ENCODE measurements at regions not wholly inside any gene's neighbourhood (a gene's known extent, or its start where the extent isn't known, plus 50 kb on each side); places are given as distances from the start of the nearest gene placed in this dataset.

- Histone ChIP-seq H3K4me3 (ENCODE audit: insufficient read depth, low read depth, low read length) (no peak overlapping the region), H3K27me3 (ENCODE audit: insufficient read depth, low read length) (peaks cover 14% of the 10 kb centered on the region), H3K27ac (ENCODE audit: low read depth, low read length) (no peak overlapping the region), H3K9me3 (ENCODE audit: insufficient read depth, low read depth, low read length) (no peaks in the 10 kb centered on the region), H3K79me2 (ENCODE audit: insufficient read depth, low read length) (no peaks in the 10 kb centered on the region), H3K9ac (ENCODE audit: low read length) (no peak overlapping the region), H3K4me2 (ENCODE audit: low read length) (no peak overlapping the region), H3K36me3 (ENCODE audit: insufficient read depth, low read length) (no peaks in the 10 kb centered on the region), H3K4me1 (ENCODE audit: insufficient read depth, low read length) (no peaks in the 10 kb centered on the region), H2AFZ (ENCODE audit: low read depth, low read length) (no peak overlapping the region), H4K20me1 (ENCODE audit: insufficient read depth, low read length) (no peaks in the 10 kb centered on the region)
- DNase-seq (ENCODE audit: low read depth): no peak
- Mint-ChIP-seq H3K9me3 (ENCODE audit: unreplicated experiment) (no peaks in the 10 kb centered on the region), H3K4me3 (ENCODE audit: unreplicated experiment) (no peak overlapping the region), H3K27me3 (ENCODE audit: low read depth, unreplicated experiment) (peaks cover 61% of the 10 kb centered on the region), H3K36me3 (ENCODE audit: low read depth, unreplicated experiment) (no peaks in the 10 kb centered on the region), H3K27ac (ENCODE audit: unreplicated experiment) (no peak overlapping the region), H3K4me1 (ENCODE audit: low read depth, unreplicated experiment) (no peaks in the 10 kb centered on the region)
- TF ChIP-seq, protein P1, sequence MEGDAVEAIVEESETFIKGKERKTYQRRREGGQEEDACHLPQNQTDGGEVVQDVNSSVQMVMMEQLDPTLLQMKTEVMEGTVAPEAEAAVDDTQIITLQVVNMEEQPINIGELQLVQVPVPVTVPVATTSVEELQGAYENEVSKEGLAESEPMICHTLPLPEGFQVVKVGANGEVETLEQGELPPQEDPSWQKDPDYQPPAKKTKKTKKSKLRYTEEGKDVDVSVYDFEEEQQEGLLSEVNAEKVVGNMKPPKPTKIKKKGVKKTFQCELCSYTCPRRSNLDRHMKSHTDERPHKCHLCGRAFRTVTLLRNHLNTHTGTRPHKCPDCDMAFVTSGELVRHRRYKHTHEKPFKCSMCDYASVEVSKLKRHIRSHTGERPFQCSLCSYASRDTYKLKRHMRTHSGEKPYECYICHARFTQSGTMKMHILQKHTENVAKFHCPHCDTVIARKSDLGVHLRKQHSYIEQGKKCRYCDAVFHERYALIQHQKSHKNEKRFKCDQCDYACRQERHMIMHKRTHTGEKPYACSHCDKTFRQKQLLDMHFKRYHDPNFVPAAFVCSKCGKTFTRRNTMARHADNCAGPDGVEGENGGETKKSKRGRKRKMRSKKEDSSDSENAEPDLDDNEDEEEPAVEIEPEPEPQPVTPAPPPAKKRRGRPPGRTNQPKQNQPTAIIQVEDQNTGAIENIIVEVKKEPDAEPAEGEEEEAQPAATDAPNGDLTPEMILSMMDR (IDR thresholded peaks at IDR 0.05; ENCODE audit: insufficient read depth, low read depth, low read length): no peak
- TF ChIP-seq EZH2 (IDR thresholded peaks at IDR 0.05; ENCODE audit: insufficient read depth, low read length): no peak
- FAIRE-seq: no peak
Observed at GRCh38 chr16:86063760-86064405, 164.9 kb downstream of the IRF8 start.

DNA sequence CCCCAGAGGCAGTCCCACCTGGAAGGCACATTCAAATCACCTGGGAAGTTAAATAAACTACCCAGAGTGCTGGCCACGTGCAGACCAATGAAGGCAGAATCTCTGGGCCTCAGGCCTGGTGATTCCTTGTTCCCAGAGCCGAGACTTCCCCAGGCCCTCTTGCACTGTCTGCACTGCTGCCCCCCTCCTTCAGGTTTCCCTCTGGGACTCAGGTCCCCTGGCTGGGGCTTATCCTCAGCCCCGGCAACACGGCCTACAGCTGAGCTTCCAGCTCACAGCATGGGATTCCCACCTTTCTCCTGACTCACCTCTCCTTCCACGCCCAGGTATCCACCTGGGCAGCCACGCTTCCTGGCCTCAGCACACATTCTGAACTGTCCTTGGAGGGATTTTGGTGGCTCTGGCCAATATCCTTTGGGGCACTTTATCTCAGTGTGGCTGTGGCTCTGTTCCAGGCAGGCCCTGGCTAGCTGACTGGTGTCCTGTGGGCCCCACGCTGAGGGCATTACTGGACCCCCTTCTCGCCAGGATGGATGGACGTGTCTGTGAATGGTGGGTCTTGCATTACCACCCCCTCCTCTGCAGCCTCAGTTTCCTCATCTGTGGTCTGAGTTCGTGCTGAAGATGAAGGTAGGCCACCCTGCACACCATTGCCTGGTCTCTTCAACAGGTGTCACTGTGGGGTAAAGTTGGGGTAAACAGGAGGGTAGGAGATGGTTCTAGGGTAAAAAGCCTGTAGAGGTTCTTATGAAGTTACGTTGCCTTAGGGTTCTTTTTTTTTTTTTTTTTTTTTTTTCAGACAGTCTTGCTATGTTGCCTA lies 165.7 kb downstream of the IRF8 start:
- Histone ChIP-seq H3K4me3 (ENCODE audit: insufficient read depth, low read depth, low read length) (no peak overlapping the region), H4K20me1 (ENCODE audit: insufficient read depth, low read length) (no peaks in the 10 kb centered on the region), H3K79me2 (ENCODE audit: insufficient read depth, low read length) (no peaks in the 10 kb centered on the region), H3K9me3 (ENCODE audit: insufficient read depth, low read depth, low read length) (no peaks in the 10 kb centered on the region), H3K9ac (ENCODE audit: low read length) (no peak overlapping the region), H3K27me3 (ENCODE audit: insufficient read depth, low read length) (peaks cover 8% of the 10 kb centered on the region), H3K4me2 (ENCODE audit: low read length) (no peak overlapping the region), H3K36me3 (ENCODE audit: insufficient read depth, low read length) (no peaks in the 10 kb centered on the region), H2AFZ (ENCODE audit: low read depth, low read length) (no peak overlapping the region), H3K27ac (ENCODE audit: low read depth, low read length) (no peak overlapping the region), H3K4me1 (ENCODE audit: insufficient read depth, low read length) (no peaks in the 10 kb centered on the region)
- H3K36me3 Mint-ChIP-seq (ENCODE audit: low read depth, unreplicated experiment): no peaks in the 10 kb centered on the region
- H3K27ac Mint-ChIP-seq (ENCODE audit: unreplicated experiment): no peak overlapping the region
- no peaks in the 10 kb centered on the region for H3K9me3 Mint-ChIP-seq (ENCODE audit: unreplicated experiment)
- DNase-seq (ENCODE audit: low read depth) (no peak), FAIRE-seq (no peak)
- H3K4me1 Mint-ChIP-seq (ENCODE audit: low read depth, unreplicated experiment): no peaks in the 10 kb centered on the region
- TF ChIP-seq EZH2 (IDR thresholded peaks at IDR 0.05; ENCODE audit: insufficient read depth, low read length): no peak
- TF ChIP-seq, protein P1 (IDR thresholded peaks at IDR 0.05; ENCODE audit: insufficient read depth, low read depth, low read length): no peak
- H3K4me3 Mint-ChIP-seq (ENCODE audit: unreplicated experiment): no peak overlapping the region
- peaks cover 57% of the 10 kb centered on the region for H3K27me3 Mint-ChIP-seq (ENCODE audit: low read depth, unreplicated experiment)

GRCh38 chr16:86065711-86066110 lies 166.7 kb downstream of the IRF8 start:
- FAIRE-seq: no peak
- Histone ChIP-seq H3K36me3 (ENCODE audit: insufficient read depth, low read length) (no peaks in the 10 kb centered on the region), H3K27me3 (ENCODE audit: insufficient read depth, low read length) (peaks cover 6% of the 10 kb centered on the region), H3K79me2 (ENCODE audit: insufficient read depth, low read length) (no peaks in the 10 kb centered on the region), H3K9ac (ENCODE audit: low read length) (no peak overlapping the region), H3K4me3 (ENCODE audit: insufficient read depth, low read depth, low read length) (no peak overlapping the region), H3K4me2 (ENCODE audit: low read length) (no peak overlapping the region), H4K20me1 (ENCODE audit: insufficient read depth, low read length) (no peaks in the 10 kb centered on the region), H3K27ac (ENCODE audit: low read depth, low read length) (no peak overlapping the region), H3K4me1 (ENCODE audit: insufficient read depth, low read length) (no peaks in the 10 kb centered on the region), H3K9me3 (ENCODE audit: insufficient read depth, low read depth, low read length) (no peaks in the 10 kb centered on the region), H2AFZ (ENCODE audit: low read depth, low read length) (no peak overlapping the region)
- Mint-ChIP-seq H3K9me3 (ENCODE audit: unreplicated experiment) (no peaks in the 10 kb centered on the region), H3K36me3 (ENCODE audit: low read depth, unreplicated experiment) (no peaks in the 10 kb centered on the region), H3K4me3 (ENCODE audit: unreplicated experiment) (no peak overlapping the region), H3K27me3 (ENCODE audit: low read depth, unreplicated experiment) (peaks cover 65% of the 10 kb centered on the region), H3K4me1 (ENCODE audit: low read depth, unreplicated experiment) (no peaks in the 10 kb centered on the region), H3K27ac (ENCODE audit: unreplicated experiment) (no peak overlapping the region)
- TF ChIP-seq, protein P1 (IDR thresholded peaks at IDR 0.05; ENCODE audit: insufficient read depth, low read depth, low read length): no peak
- TF ChIP-seq EZH2 (IDR thresholded peaks at IDR 0.05; ENCODE audit: insufficient read depth, low read length): no peak
- DNase-seq (ENCODE audit: low read depth): no peak

Data from astrocyte (in vitro differentiated cells and primary cell).